HFF-Myc (cell line): ENCODE measurements at regions not wholly inside any gene's neighbourhood (a gene's known extent, or its start where the extent isn't known, plus 50 kb on each side); places are given as distances from the start of the nearest gene placed in this dataset.
A peak's percentile ranks its signal among the peaks of the same experiment; 100 is the strongest.

Experiments
- DNase-seq: peaks from one replicate; pipeline ENCODE4 v3.0.0-alpha.2; 2011; ENCODE audit warnings: low read depth; ENCODE audit errors: extremely low read depth
- H3K4me3 ChIP-seq: replicated peaks from 2 replicates; pipeline ENCODE4 v1.5.1; 2011; ENCODE audit warnings: low read depth, mild to moderate bottlenecking, control low read depth, low read length
- CTCF ChIP-seq: IDR thresholded peaks from 2 replicates; pipeline ENCODE4 v1.5.1; 2012; ENCODE audit warnings: mild to moderate bottlenecking, low read depth, low read length, control low read depth; ENCODE audit errors: missing control alignments

- peak; percentile 15 for TF ChIP-seq CTCF
- DNase-seq = no peak
- no peak overlapping the region for H3K4me3 ChIP-seq
Observed at GRCh38 chr11:93248602-93249001, 50.8 kb upstream of the SLC36A4 start.

DNA sequence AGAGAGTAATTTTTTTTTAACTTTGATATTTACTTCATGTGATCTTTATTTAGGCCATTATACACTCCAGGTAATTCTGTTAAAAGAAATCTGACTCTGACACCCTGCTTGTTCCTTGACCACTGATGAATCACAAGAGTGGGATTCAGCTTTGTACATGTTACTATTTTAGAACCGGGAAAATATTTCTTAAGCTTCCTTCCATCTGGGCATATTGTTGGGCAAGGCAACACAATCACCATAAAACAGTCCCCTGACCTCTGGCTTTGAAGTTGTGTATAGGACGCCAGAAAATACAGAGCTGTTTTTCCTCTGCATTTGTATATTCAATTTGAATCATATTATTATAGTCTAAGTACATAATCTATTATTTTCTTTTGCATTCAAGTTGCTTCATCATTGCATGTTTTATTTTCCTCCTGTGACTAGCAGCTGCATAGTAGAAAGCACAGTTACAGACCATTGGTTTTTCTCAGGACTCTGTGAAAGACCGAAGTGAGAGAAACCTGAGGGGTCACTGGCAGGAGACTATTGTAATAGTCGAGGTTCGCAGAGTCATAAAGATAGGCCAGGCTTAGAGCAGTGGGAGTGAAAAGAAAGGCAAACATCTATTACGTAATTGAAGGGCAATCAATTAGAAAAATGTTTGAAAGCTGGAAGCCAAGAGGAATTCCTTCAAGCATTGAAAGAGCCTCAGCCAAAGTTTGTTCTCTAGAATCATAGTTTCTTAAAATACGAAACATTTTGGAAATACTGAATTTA, 51.8 kb upstream of the SLC36A4 start:
- no peak for TF ChIP-seq CTCF
- H3K4me3 ChIP-seq = no peak overlapping the region
- DNase-seq = no peak

GRCh38 chr11:93250326-93250725, 52.5 kb upstream of the SLC36A4 start:
- no peak for DNase-seq
- TF ChIP-seq CTCF = no peak
- no peak overlapping the region for H3K4me3 ChIP-seq

- DNase-seq = no peak
- H3K4me3 ChIP-seq = no peak overlapping the region
- no peak for TF ChIP-seq CTCF
Observed at GRCh38 chr11:93251922-93252321, 54.1 kb upstream of the SLC36A4 start.

- no peak for TF ChIP-seq CTCF
- H3K4me3 ChIP-seq = no peak overlapping the region
- DNase-seq = no peak
Observed at GRCh38 chr11:93253111-93253510, 55.3 kb upstream of the SLC36A4 start.

DNA sequence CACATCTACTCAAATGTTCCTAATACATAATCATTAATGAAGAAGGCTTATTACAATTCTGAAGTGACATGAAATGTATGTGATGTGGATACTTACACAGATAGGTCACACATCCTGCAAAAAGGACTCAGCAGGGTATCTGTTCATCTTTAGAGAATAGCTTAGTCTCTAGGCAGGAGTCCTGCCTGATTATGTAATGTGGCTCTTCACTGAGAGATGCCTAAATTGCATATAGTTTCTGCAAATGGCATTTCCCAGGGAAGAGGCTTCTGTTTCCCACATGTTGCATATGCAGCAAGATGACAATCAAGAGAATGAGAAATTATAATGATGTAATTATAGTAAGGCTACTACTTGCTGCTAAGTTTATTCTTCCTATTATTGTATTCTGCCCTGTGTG, 58.8 kb upstream of the SLC36A4 start:
- no peak for TF ChIP-seq CTCF
- no peak for DNase-seq
- H3K4me3 ChIP-seq = no peak overlapping the region

- no peak for DNase-seq
- TF ChIP-seq CTCF = no peak
Observed at GRCh38 chr11:93267383-93267782, 63.2 kb upstream of the DEUP1 start.

More at GRCh38 chr11:93267383-93267782, 63.2 kb upstream of the DEUP1 start:
- H3K4me3 ChIP-seq = no peak overlapping the region
